Adrenal gland (tissue), 9 donors: ENCODE measurements at regions not wholly inside any gene's neighbourhood (a gene's known extent, or its start where the extent isn't known, plus 50 kb on each side); places are given as distances from the start of the nearest gene placed in this dataset.

Experiments
- DNase-seq, 7 donors: peaks; one replicate each; pipeline ENCODE4 v3.0.0-alpha.2; 2019 to 2020
- H3K27ac ChIP-seq, 5 donors: fragments of 200-600 bp; sonication (generic) in 4 of 5; 1 replicate in 3 of 5; 2 replicates in 2 of 5; pipeline versions ENCODE4 v1.5.1 to v1.8.0; 2016 to 2020; ENCODE audit warnings: mild to moderate bottlenecking in 1 of 5
- H3K27me3 ChIP-seq: fragments of 200-600 bp; 2 replicates; pipeline ENCODE4 v1.8.0; 2021
- H3K36me3 ChIP-seq, 2 donors: fragments of 200-600 bp; replicated peaks in 1 of 2; 1 replicate in 1 of 2; 2 replicates in 1 of 2; pipeline versions ENCODE4 v1.5.1 to v1.8.0; 2018 to 2022
- H3K4me1 ChIP-seq, 2 donors: fragments of 200-600 bp; replicated peaks in 1 of 2; 1 replicate in 1 of 2; 2 replicates in 1 of 2; pipeline versions ENCODE4 v1.5.1 to v1.8.0; 2018 to 2021
- H3K4me3 ChIP-seq, 4 donors: fragments of 200-600 bp; sonication (generic) in 3 of 4; one replicate each; pipeline ENCODE4 v1.5.1; 2016 to 2018
- H3K9me3 ChIP-seq, 3 donors: fragments of 200-600 bp; sonication (generic) in 1 of 3; replicated peaks in 1 of 3; 1 replicate in 2 of 3; 2 replicates in 1 of 3; pipeline versions ENCODE4 v1.5.1 to v1.8.0; 2016 to 2021
- POLR2A ChIP-seq, 2 donors: fragments of 450-650 bp; IDR thresholded peaks; one replicate each; pipeline ENCODE4 v1.6.1; 2017; ENCODE audit warnings: antibody characterized with exemption in 2 of 2, mild to moderate bottlenecking in 2 of 2, moderate library complexity in 1 of 2
- WGBS, 4 donors: extraction: QIAGEN DNeasy Blood & Tissue Kit in 2 of 4; methylation state at CpG; one replicate each; pipeline versions ENCODE4 v1.1.5 to v1.1.7; 2013 to 2017; 5-methylcytosine and 5-hydroxymethylcytosine counted together
- intact Hi-C, 2 donors: fragments of 100-400 bp; cut with DNase I; formaldehyde crosslinking; loops; one replicate each; pipeline versions ENCODE4 v1.14.1 to v1.15.0; 2022 to 2023
- TF ChIP-seq, protein P1 (sequence below), 6 experiments: fragments of 450-650 bp in 4 of 6; fragments of 200-600 bp in 2 of 6; sonication (generic) in 1 of 6; IDR thresholded peaks; 1 replicate in 5 of 6; 2 replicates in 1 of 6; pipeline versions ENCODE4 v1.5.1 to v1.8.0; 2016 to 2021; ENCODE audit warnings: antibody characterized with exemption in 6 of 6, mild to moderate bottlenecking in 2 of 6, moderate library complexity in 1 of 6
- donor health status: healthy with polysubstance abuse.
- donor health status: Bipolar disorder and iron deficiency.
- donor health status: DM: yes; HTN: yes; CAD: no.
- donor health status: DM: no; HTN: no; CAD: no.
- donor health status: DM: no; HTN: no; CAD: no.

DNA sequence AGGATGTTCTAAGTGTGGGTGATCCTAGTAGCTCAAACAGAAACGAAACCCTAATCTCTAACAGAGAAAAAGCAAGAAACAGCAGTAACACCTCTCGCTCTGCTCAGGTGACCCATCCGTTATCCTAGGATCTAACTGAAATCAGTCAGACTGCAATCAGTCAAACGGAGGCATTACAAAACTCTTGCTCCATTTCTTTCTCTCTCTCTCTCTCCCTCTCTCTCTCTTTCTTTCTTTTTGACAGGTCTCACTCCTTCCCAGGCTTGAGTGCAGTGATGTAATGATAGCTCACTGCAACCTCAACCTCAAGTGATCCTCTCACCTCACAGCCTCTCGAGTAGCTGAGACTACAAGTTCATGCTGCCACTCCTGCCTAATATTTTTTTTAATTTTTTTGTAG lies 1283.5 kb upstream of the CELF2 start:
- TF ChIP-seq POLR2A (IDR thresholded peaks at IDR 0.05): no peak
- TF ChIP-seq, protein P1, sequence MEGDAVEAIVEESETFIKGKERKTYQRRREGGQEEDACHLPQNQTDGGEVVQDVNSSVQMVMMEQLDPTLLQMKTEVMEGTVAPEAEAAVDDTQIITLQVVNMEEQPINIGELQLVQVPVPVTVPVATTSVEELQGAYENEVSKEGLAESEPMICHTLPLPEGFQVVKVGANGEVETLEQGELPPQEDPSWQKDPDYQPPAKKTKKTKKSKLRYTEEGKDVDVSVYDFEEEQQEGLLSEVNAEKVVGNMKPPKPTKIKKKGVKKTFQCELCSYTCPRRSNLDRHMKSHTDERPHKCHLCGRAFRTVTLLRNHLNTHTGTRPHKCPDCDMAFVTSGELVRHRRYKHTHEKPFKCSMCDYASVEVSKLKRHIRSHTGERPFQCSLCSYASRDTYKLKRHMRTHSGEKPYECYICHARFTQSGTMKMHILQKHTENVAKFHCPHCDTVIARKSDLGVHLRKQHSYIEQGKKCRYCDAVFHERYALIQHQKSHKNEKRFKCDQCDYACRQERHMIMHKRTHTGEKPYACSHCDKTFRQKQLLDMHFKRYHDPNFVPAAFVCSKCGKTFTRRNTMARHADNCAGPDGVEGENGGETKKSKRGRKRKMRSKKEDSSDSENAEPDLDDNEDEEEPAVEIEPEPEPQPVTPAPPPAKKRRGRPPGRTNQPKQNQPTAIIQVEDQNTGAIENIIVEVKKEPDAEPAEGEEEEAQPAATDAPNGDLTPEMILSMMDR (IDR thresholded peaks at IDR 0.05): no peak
- H3K27ac ChIP-seq: no peak overlapping the region
- no peak for DNase-seq
- 70 to 82% (median 71%) methylated on average over 5 of the region's 5 CpGs for WGBS, 4 donors
- intact Hi-C loops: no loop called here
- no peaks in the 10 kb centered on the region for H3K36me3 ChIP-seq
- H3K4me1 ChIP-seq: no peaks in the 10 kb centered on the region
- H3K27me3 ChIP-seq: no peaks in the 10 kb centered on the region
- no peak overlapping the region for H3K4me3 ChIP-seq
- no peaks in the 10 kb centered on the region for H3K9me3 ChIP-seq

DNA sequence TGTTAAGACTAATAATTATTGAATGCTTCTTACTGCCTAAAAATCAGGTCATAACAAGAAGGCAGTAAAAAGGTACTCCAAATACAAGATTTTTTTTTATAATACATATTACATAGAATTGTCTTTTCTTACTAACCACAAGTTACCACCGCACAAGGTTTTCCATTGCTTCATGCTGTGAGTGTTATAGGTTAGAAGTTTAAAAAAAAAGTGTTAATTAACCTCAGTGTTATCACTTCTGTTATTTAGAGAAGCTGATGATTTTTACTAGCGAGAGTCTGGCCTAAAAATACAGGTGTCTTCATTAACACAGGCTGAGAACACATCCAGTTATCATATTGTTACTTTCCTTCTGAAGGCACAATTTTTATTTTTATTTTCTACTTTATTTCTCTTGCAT lies 1281.9 kb upstream of the CELF2 start:
- intact Hi-C loops: no loop called here
- 89 to 93% (median 90%) methylated on average over 2 of the region's 2 CpGs for WGBS, 4 donors
- Histone ChIP-seq H3K27ac (no peak overlapping the region), H3K4me3 (no peak overlapping the region), H3K4me1 (no peaks in the 10 kb centered on the region), H3K36me3 (no peaks in the 10 kb centered on the region), H3K9me3 (no peaks in the 10 kb centered on the region), H3K27me3 (no peaks in the 10 kb centered on the region)
- TF ChIP-seq, protein P1 (IDR thresholded peaks at IDR 0.05): no peak
- no peak for TF ChIP-seq POLR2A (IDR thresholded peaks at IDR 0.05)
- no peak for DNase-seq

DNA sequence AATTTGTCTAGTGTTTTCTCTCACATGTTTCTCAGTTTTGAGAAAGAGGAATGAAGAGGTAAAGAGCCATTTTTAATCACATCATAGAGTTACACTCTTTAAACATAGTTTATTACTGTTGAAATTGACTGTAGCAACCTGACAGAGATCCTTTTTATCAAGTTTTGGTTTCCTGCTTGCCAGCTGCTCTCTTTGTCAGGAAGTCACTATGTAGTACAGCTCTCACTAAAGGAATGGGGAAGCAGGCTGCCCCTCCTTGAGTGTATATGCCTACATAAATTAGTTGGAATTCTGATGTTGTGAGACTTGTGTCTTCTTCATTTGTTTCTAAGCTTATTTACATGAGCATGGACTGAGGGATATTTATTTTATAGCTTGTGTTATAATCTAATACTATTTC lies 1274.0 kb upstream of the CELF2 start:
- H3K27ac ChIP-seq: no peak overlapping the region
- H3K4me1 ChIP-seq: no peaks in the 10 kb centered on the region
- H3K27me3 ChIP-seq: no peaks in the 10 kb centered on the region
- no peaks in the 10 kb centered on the region for H3K36me3 ChIP-seq
- TF ChIP-seq POLR2A (IDR thresholded peaks at IDR 0.05): no peak
- TF ChIP-seq, protein P1 (IDR thresholded peaks at IDR 0.05): no peak
- no peak for DNase-seq
- intact Hi-C loops: no loop called here
- no peaks in the 10 kb centered on the region for H3K9me3 ChIP-seq
- no peak overlapping the region for H3K4me3 ChIP-seq

DNA sequence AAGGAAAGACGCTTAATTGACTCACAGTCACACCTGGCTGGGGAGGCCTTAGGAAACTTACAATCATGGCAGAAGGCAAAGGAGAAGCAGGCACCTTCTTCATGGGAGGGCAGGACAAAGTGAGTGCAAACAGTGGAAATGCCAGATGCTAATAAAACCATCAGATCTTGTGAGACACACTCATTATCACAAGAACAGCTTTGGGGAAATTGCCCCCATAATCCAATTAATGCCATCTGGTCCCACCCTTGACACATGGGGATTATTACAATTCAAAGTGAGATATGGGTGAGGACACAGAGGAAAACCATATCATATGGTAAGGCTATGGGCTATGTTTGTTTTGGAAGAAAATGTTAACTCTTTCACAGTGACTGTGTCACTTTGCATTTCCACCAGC lies 1272.5 kb upstream of the CELF2 start:
- H3K4me1 ChIP-seq: no peaks in the 10 kb centered on the region
- H3K36me3 ChIP-seq: no peaks in the 10 kb centered on the region
- no peak overlapping the region for H3K4me3 ChIP-seq
- H3K27ac ChIP-seq: no peak overlapping the region
- DNase-seq: no peak
- 50 to 79% (median 74%) methylated on average over 1 of the region's 1 CpG for WGBS, 4 donors
- intact Hi-C loops: no loop called here
- TF ChIP-seq, protein P1 (IDR thresholded peaks at IDR 0.05): no peak
- no peak for TF ChIP-seq POLR2A (IDR thresholded peaks at IDR 0.05)
- H3K9me3 ChIP-seq: no peaks in the 10 kb centered on the region
- H3K27me3 ChIP-seq: no peaks in the 10 kb centered on the region
